GM12891 (cell line): ENCODE measurements at regions not wholly inside any gene's neighbourhood (a gene's known extent, or its start where the extent isn't known, plus 50 kb on each side); places are given as distances from the start of the nearest gene placed in this dataset.

Source experiments
- POLR2A ChIP-seq: IDR thresholded peaks from 2 replicates; pipeline ENCODE4 v1.6.1; 2011; ENCODE audit warnings: low read depth, low read length, control low read depth
- POLR2AphosphoS5 ChIP-seq: IDR thresholded peaks from 2 replicates; pipeline ENCODE4 v1.6.1; 2011; ENCODE audit warnings: low read depth, low read length, control low read depth
- POU2F2 ChIP-seq: IDR thresholded peaks from 2 replicates; pipeline ENCODE4 v1.6.1; 2011; ENCODE audit warnings: low read depth, mild to moderate bottlenecking, control low read depth, low read length, moderate library complexity
- SPI1 ChIP-seq: IDR thresholded peaks from 2 replicates; pipeline ENCODE4 v1.6.1; 2011; ENCODE audit warnings: low read depth, low read length, control low read depth
- TAF1 ChIP-seq: IDR thresholded peaks from 2 replicates; pipeline ENCODE4 v1.6.1; 2011; ENCODE audit warnings: low read depth, low read length, control low read depth

GRCh38 chr6:113680301-113680700 is 176.8 kb upstream of the MARCKS start:
- TF ChIP-seq POLR2A (no peak), POLR2AphosphoS5 (no peak), POU2F2 (no peak), SPI1 (no peak), TAF1 (no peak)
